ENCODE measurements at regions not wholly inside any gene's neighbourhood (a gene's known extent, or its start where the extent isn't known, plus 50 kb on each side); places are given as distances from the start of the nearest gene placed in this dataset.

GRCh38 chr13:31878052-31878451 lies 138.7 kb downstream of the RXFP2 start:
- no peaks in the 10 kb centered on the region for H4K20me1 ChIP-seq (ENCODE audit: control insufficient read depth, extremely low read depth, insufficient read depth, low read length)
- H3K27me3 ChIP-seq (ENCODE audit: control insufficient read depth, extremely low read depth, insufficient read depth, low read length), result no peaks in the 10 kb centered on the region
- no peaks in the 10 kb centered on the region for H3K79me2 ChIP-seq (ENCODE audit: control insufficient read depth, insufficient read depth, low read length)
- H3K27ac ChIP-seq (ENCODE audit: control insufficient read depth, insufficient read depth, low read length), result no peak overlapping the region
- FAIRE-seq (no peak), DNase-seq (ENCODE audit: low read depth, low spot score) (no peak)
- dilution Hi-C loops (cut with MboI; ENCODE audit: extremely low pct_ligation_motif_present, low sequenced_read_pairs), result no loop called here
- H3K36me3 ChIP-seq (ENCODE audit: control insufficient read depth in 2 of 2, extremely low read depth in 1 of 2, insufficient read depth in 2 of 2, low read length in 2 of 2), result no peaks in the 10 kb centered on the region
- no peak overlapping the region for H3K4me3 ChIP-seq (ENCODE audit: control insufficient read depth in 2 of 3, extremely low read depth in 1 of 3, insufficient read depth in 2 of 3, low read depth in 1 of 3, low read length in 3 of 3)
- no peak overlapping the region for H3K9ac ChIP-seq (ENCODE audit: control insufficient read depth, extremely low read depth, insufficient read depth, low read length)
- H3K9me3 ChIP-seq (ENCODE audit: control insufficient read depth, low read depth, low read length), result no peaks in the 10 kb centered on the region
- H3K4me2 ChIP-seq (ENCODE audit: control insufficient read depth, extremely low read depth, insufficient read depth, low read depth, low read length), result no peak overlapping the region
- no peaks in the 10 kb centered on the region for H3K4me1 ChIP-seq (ENCODE audit: control insufficient read depth, extremely low read depth, insufficient read depth, low read length)
- no peaks in the 10 kb centered on the region for H3K9me1 ChIP-seq (ENCODE audit: control insufficient read depth, extremely low read depth, insufficient read depth, low read length)
- H2AFZ ChIP-seq (ENCODE audit: control insufficient read depth, low read length), result no peak overlapping the region
- TF ChIP-seq CTCF (optimal IDR thresholded peaks at IDR 0.05 in 1 of 3, IDR thresholded peaks at IDR 0.05 in 1 of 3, conservative IDR thresholded peaks at IDR 0.05 in 1 of 3; ENCODE audit: extremely low read depth in 1 of 3, insufficient read depth in 2 of 3, low read length in 3 of 3) (no peak), EZH2 (IDR thresholded peaks at IDR 0.05; ENCODE audit: low read length) (no peak)

- no peaks in the 10 kb centered on the region for H3K9me3 ChIP-seq (ENCODE audit: control insufficient read depth, low read depth, low read length)
- no peak overlapping the region for H2AFZ ChIP-seq (ENCODE audit: control insufficient read depth, low read length)
- H3K4me2 ChIP-seq (ENCODE audit: control insufficient read depth, extremely low read depth, insufficient read depth, low read depth, low read length), result no peak overlapping the region
- no peaks in the 10 kb centered on the region for H4K20me1 ChIP-seq (ENCODE audit: control insufficient read depth, extremely low read depth, insufficient read depth, low read length)
- TF ChIP-seq EZH2 (IDR thresholded peaks at IDR 0.05; ENCODE audit: low read length) (no peak), CTCF (optimal IDR thresholded peaks at IDR 0.05 in 1 of 3, IDR thresholded peaks at IDR 0.05 in 1 of 3, conservative IDR thresholded peaks at IDR 0.05 in 1 of 3; ENCODE audit: extremely low read depth in 1 of 3, insufficient read depth in 2 of 3, low read length in 3 of 3) (no peak)
- no peak overlapping the region for H3K27ac ChIP-seq (ENCODE audit: control insufficient read depth, insufficient read depth, low read length)
- no peaks in the 10 kb centered on the region for H3K9me1 ChIP-seq (ENCODE audit: control insufficient read depth, extremely low read depth, insufficient read depth, low read length)
- dilution Hi-C loops (cut with MboI; ENCODE audit: extremely low pct_ligation_motif_present, low sequenced_read_pairs), result no loop called here
- FAIRE-seq, result no peak
- H3K27me3 ChIP-seq (ENCODE audit: control insufficient read depth, extremely low read depth, insufficient read depth, low read length), result no peaks in the 10 kb centered on the region
- H3K4me1 ChIP-seq (ENCODE audit: control insufficient read depth, extremely low read depth, insufficient read depth, low read length), result no peaks in the 10 kb centered on the region
- no peak for DNase-seq (ENCODE audit: low read depth, low spot score)
- H3K9ac ChIP-seq (ENCODE audit: control insufficient read depth, extremely low read depth, insufficient read depth, low read length), result no peak overlapping the region
- no peaks in the 10 kb centered on the region for H3K36me3 ChIP-seq (ENCODE audit: control insufficient read depth in 2 of 2, extremely low read depth in 1 of 2, insufficient read depth in 2 of 2, low read length in 2 of 2)
- no peak overlapping the region for H3K4me3 ChIP-seq (ENCODE audit: control insufficient read depth in 2 of 3, extremely low read depth in 1 of 3, insufficient read depth in 2 of 3, low read depth in 1 of 3, low read length in 3 of 3)
- no peaks in the 10 kb centered on the region for H3K79me2 ChIP-seq (ENCODE audit: control insufficient read depth, insufficient read depth, low read length)
Observed at GRCh38 chr13:31878495-31878894, 139.2 kb downstream of the RXFP2 start.
